ENCODE measurements at regions not wholly inside any gene's neighbourhood (a gene's known extent, or its start where the extent isn't known, plus 50 kb on each side); places are given as distances from the start of the nearest gene placed in this dataset.

DNA sequence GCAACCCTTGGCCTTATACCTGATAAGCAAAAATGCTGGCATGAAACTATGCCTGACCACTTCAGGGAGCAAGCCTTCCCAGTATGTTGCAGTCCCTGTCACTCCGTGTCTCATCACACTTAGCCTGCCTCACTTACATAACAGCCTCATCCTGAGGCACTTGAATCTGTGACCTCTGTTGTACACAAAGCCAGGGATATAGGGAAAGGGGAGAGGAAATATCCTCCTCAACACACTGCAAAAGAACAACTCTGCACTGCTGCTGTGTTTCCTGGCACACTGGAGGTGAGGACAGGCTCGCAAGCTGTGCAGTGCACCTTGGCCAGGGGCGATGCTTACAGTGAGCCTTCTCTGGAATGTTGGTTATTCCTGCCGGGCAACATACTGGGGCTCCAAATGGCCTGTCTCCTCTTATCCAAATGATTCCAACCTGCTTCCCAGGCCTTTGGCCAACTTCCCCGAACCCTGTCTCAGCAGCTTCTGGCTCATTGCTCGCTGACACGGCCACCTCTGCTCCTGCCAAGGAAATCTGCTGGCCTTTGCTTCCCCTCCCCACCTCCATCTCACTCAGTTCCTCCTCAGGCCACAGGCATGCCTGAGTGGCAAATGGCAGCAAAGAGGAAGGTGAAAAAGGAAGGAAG is 109.2 kb downstream of the CD47 start:
- DNase-seq (peak; percentile 46 to 49 (median 48)), ATAC-seq (ENCODE audit: insufficient read depth, low FRiP score) (no peak)
- WGBS, 2 donors = 50 to 54% methylated on average over 7 of the region's 7 CpGs
- Histone ChIP-seq H3K9ac (ENCODE audit: insufficient read depth in 1 of 2, low read length in 2 of 2) (no peak overlapping the region), H3K9me3 (ENCODE audit: control insufficient read depth in 4 of 4, insufficient read depth in 3 of 4, low read length in 3 of 4) (peaks cover 0 to 1% (median 0%) of the 10 kb centered on the region in 4 donors), H3K4me1 (ENCODE audit: control insufficient read depth in 5 of 5, insufficient read depth in 5 of 5, low read length in 5 of 5) (peaks cover 7 to 26% (median 17%) of the 10 kb centered on the region in 5 donors), H3K36me3 (ENCODE audit: control insufficient read depth in 4 of 4, insufficient read depth in 4 of 4, low read length in 4 of 4) (no peaks in the 10 kb centered on the region), H3K27ac (ENCODE audit: low read depth in 1 of 2, low read length in 1 of 2) (peak overlapping the region in 1 of 2 donors; percentile 59), H3K27me3 (ENCODE audit: control insufficient read depth in 3 of 3, insufficient read depth in 3 of 3, low read length in 2 of 3) (no peaks in the 10 kb centered on the region), H3K4me3 (no peak overlapping the region)
- TF ChIP-seq, protein P1, sequence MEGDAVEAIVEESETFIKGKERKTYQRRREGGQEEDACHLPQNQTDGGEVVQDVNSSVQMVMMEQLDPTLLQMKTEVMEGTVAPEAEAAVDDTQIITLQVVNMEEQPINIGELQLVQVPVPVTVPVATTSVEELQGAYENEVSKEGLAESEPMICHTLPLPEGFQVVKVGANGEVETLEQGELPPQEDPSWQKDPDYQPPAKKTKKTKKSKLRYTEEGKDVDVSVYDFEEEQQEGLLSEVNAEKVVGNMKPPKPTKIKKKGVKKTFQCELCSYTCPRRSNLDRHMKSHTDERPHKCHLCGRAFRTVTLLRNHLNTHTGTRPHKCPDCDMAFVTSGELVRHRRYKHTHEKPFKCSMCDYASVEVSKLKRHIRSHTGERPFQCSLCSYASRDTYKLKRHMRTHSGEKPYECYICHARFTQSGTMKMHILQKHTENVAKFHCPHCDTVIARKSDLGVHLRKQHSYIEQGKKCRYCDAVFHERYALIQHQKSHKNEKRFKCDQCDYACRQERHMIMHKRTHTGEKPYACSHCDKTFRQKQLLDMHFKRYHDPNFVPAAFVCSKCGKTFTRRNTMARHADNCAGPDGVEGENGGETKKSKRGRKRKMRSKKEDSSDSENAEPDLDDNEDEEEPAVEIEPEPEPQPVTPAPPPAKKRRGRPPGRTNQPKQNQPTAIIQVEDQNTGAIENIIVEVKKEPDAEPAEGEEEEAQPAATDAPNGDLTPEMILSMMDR (IDR thresholded peaks at IDR 0.05; ENCODE audit: control extremely low read depth, extremely low read depth) = no peak

DNA sequence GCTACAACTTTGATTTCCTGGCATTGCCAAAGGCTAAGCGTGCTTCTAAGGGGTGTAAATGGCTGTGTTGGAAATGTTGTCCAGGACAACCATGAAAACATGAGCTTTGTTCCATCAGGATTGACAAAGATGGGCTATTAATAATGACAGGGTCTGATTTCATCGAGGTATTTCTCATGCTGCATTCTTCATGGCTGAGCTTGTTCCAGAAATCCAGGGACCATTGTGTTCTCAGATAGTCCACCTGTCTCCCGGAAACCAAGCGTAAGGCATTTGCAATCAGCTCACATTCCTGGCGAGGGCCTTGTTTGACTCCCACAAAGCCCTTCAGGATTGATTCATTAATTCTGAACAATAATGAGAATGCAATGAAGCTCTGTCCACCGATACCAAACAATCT is 111.3 kb downstream of the CD47 start:
- no peak overlapping the region for H3K4me3 ChIP-seq
- ATAC-seq (ENCODE audit: insufficient read depth, low FRiP score) (no peak), DNase-seq (no peak)
- WGBS, 2 donors = 91% methylated on average over 6 of the region's 6 CpGs
- H3K4me1 ChIP-seq (ENCODE audit: control insufficient read depth in 5 of 5, insufficient read depth in 5 of 5, low read length in 5 of 5) = peaks cover 0 to 12% (median 9%) of the 10 kb centered on the region in 5 donors
- H3K27me3 ChIP-seq (ENCODE audit: control insufficient read depth in 3 of 3, insufficient read depth in 3 of 3, low read length in 2 of 3) = no peaks in the 10 kb centered on the region
- H3K36me3 ChIP-seq (ENCODE audit: control insufficient read depth in 4 of 4, insufficient read depth in 4 of 4, low read length in 4 of 4) = no peaks in the 10 kb centered on the region
- TF ChIP-seq, protein P1 (IDR thresholded peaks at IDR 0.05; ENCODE audit: control extremely low read depth, extremely low read depth) = no peak
- no peak overlapping the region for H3K27ac ChIP-seq (ENCODE audit: low read depth in 1 of 2, low read length in 1 of 2)
- H3K9me3 ChIP-seq (ENCODE audit: control insufficient read depth in 4 of 4, insufficient read depth in 3 of 4, low read length in 3 of 4) = peaks cover 0 to 1% (median 0%) of the 10 kb centered on the region in 4 donors
- H3K9ac ChIP-seq (ENCODE audit: insufficient read depth in 1 of 2, low read length in 2 of 2) = no peak overlapping the region

DNA sequence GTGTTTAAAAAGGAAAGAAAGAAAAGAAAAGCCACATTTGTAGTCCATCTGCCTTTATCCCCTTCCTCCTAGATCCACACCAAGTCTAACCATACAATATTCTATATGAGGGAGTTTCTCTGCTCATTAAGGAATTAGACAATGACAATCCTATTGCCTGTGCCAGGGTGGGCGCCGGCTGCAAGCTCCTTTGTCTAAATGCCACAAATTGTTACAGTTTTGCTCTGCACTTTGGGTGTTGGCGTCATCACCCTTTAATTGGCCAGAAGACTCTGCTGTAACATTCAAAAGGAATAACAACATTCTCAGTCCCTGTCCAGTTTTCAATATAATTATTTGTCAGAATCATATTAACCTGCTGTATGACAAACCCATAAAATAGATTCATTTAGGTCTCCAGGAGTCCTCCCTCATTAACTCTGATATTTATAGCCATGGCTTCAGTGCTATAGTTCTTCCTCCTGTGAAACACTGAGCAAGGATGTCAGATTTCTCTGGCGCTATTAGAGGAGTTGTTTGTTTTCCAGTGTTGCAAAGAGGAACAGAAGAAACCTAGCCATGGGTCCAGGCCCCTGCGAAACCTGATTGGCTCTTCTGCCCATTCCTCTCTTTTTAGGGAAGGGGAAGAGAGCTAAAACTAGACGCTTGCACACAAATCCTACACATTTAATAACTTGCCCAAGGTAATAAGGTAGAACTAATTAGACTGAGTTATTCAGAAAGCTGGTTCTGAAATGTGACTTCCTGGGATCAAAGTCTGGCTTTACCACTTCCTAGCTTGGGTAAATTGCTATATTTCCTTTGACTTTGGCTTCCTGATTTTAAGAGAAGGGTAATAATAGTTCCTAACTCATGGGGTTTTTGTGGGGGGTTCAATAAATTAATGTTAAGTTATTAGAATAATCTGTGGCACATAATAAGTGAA is 112.4 kb downstream of the CD47 start:
- no peaks in the 10 kb centered on the region for H3K36me3 ChIP-seq (ENCODE audit: control insufficient read depth in 4 of 4, insufficient read depth in 4 of 4, low read length in 4 of 4)
- ATAC-seq (ENCODE audit: insufficient read depth, low FRiP score) (no peak), DNase-seq (no peak)
- H3K27me3 ChIP-seq (ENCODE audit: control insufficient read depth in 3 of 3, insufficient read depth in 3 of 3, low read length in 2 of 3) = no peaks in the 10 kb centered on the region
- 83 to 91% methylated on average over 6 of the region's 6 CpGs for WGBS, 2 donors
- no peak overlapping the region for H3K4me3 ChIP-seq
- TF ChIP-seq, protein P1 (IDR thresholded peaks at IDR 0.05; ENCODE audit: control extremely low read depth, extremely low read depth) = no peak
- peaks cover 0 to 12% (median 9%) of the 10 kb centered on the region in 5 donors for H3K4me1 ChIP-seq (ENCODE audit: control insufficient read depth in 5 of 5, insufficient read depth in 5 of 5, low read length in 5 of 5)
- H3K9me3 ChIP-seq (ENCODE audit: control insufficient read depth in 4 of 4, insufficient read depth in 3 of 4, low read length in 3 of 4) = peaks cover 0 to 1% (median 0%) of the 10 kb centered on the region in 4 donors
- H3K9ac ChIP-seq (ENCODE audit: insufficient read depth in 1 of 2, low read length in 2 of 2) = no peak overlapping the region
- H3K27ac ChIP-seq (ENCODE audit: low read depth in 1 of 2, low read length in 1 of 2) = no peak overlapping the region
